ENCODE measurements at regions not wholly inside any gene's neighbourhood (a gene's known extent, or its start where the extent isn't known, plus 50 kb on each side); places are given as distances from the start of the nearest gene placed in this dataset.

GRCh38 chr5:39846144-39846543, 421.4 kb upstream of the DAB2 start:
- Histone ChIP-seq H3K36me3 (ENCODE audit: control insufficient read depth in 4 of 4, insufficient read depth in 4 of 4, low read length in 3 of 4) (no peaks in the 10 kb centered on the region), H3K9me3 (ENCODE audit: control extremely low read depth in 1 of 5, control insufficient read depth in 4 of 5, insufficient read depth in 2 of 5, low read depth in 1 of 5, low read length in 4 of 5) (no peaks in the 10 kb centered on the region), H3K27ac (ENCODE audit: insufficient read depth in 1 of 2, low read depth in 1 of 2, low read length in 2 of 2, poor library complexity in 1 of 2, severe bottlenecking in 2 of 2) (no peak overlapping the region), H3K4me1 (ENCODE audit: control extremely low read depth in 1 of 4, control insufficient read depth in 4 of 4, insufficient read depth in 4 of 4, low read length in 3 of 4) (no peaks in the 10 kb centered on the region), H3K4me3 (ENCODE audit: control insufficient read depth in 1 of 7, extremely low read depth in 1 of 7, insufficient read depth in 4 of 7, low read depth in 2 of 7, low read length in 6 of 7) (no peak overlapping the region), H3K27me3 (replicated peaks in 2 of 5; ENCODE audit: control insufficient read depth in 4 of 5, insufficient read depth in 5 of 5, low read length in 4 of 5) (peaks cover 0 to 2% (median 0%) of the 10 kb centered on the region in 5 experiments)
- ChIA-PET POLR2A (no interaction called here), CTCF (no interaction called here)
- no peak for DNase-seq

- POLR2A ChIA-PET = no interaction called here
- Histone ChIP-seq H3K4me3 (ENCODE audit: control insufficient read depth in 1 of 7, extremely low read depth in 1 of 7, insufficient read depth in 4 of 7, low read depth in 2 of 7, low read length in 6 of 7) (no peak overlapping the region), H3K27ac (ENCODE audit: insufficient read depth in 1 of 2, low read depth in 1 of 2, low read length in 2 of 2, poor library complexity in 1 of 2, severe bottlenecking in 2 of 2) (no peak overlapping the region), H3K4me1 (ENCODE audit: control extremely low read depth in 1 of 4, control insufficient read depth in 4 of 4, insufficient read depth in 4 of 4, low read length in 3 of 4) (no peaks in the 10 kb centered on the region), H3K36me3 (ENCODE audit: control insufficient read depth in 4 of 4, insufficient read depth in 4 of 4, low read length in 3 of 4) (no peaks in the 10 kb centered on the region), H3K27me3 (replicated peaks in 2 of 5; ENCODE audit: control insufficient read depth in 4 of 5, insufficient read depth in 5 of 5, low read length in 4 of 5) (peaks cover 0 to 2% (median 0%) of the 10 kb centered on the region in 5 experiments), H3K9me3 (ENCODE audit: control extremely low read depth in 1 of 5, control insufficient read depth in 4 of 5, insufficient read depth in 2 of 5, low read depth in 1 of 5, low read length in 4 of 5) (peaks cover 0 to 6% (median 3%) of the 10 kb centered on the region in 5 experiments)
- no peak for DNase-seq
- no CpG with 5 or more reads among the region's 1 CpG for WGBS (ENCODE audit: insufficient coverage)
- CTCF ChIA-PET = no interaction called here
Measured at GRCh38 chr5:39843767-39844166, 419.0 kb upstream of the DAB2 start.

GRCh38 chr5:39835371-39835770, 410.6 kb upstream of the DAB2 start:
- no peaks in the 10 kb centered on the region for H3K4me1 ChIP-seq (ENCODE audit: control extremely low read depth in 1 of 4, control insufficient read depth in 4 of 4, insufficient read depth in 4 of 4, low read length in 3 of 4)

DNA sequence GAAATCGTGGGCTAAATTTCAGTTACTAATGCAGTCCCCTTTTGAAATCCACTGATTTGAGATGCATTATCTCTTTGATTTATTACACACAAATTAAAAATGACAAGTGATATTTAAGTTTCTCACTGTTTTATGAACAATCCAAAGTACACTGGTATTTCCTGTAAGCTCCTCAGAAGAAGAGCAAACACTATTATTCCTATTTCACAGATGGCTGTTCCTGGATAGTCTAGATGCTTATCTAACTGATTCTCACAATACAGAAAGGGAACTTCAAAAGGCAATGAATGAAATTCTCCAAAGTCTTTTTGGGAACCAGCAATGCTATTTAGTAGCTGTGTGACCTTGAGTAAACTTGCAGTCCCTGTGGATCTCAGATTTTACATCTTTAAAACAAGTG, 404.7 kb upstream of the DAB2 start:
- no peaks in the 10 kb centered on the region for H3K4me1 ChIP-seq (ENCODE audit: control extremely low read depth in 1 of 4, control insufficient read depth in 4 of 4, insufficient read depth in 4 of 4, low read length in 3 of 4)
- WGBS (ENCODE audit: insufficient coverage) = no CpG with 5 or more reads among the region's 1 CpG
- H3K27me3 ChIP-seq (replicated peaks in 2 of 5; ENCODE audit: control insufficient read depth in 4 of 5, insufficient read depth in 5 of 5, low read length in 4 of 5) = no peaks in the 10 kb centered on the region
- CTCF ChIA-PET = no interaction called here
- H3K36me3 ChIP-seq (ENCODE audit: control insufficient read depth in 4 of 4, insufficient read depth in 4 of 4, low read length in 3 of 4) = no peaks in the 10 kb centered on the region
- POLR2A ChIA-PET = interaction anchor here (0.9 kb wide), 1 partner anchor 48 kb away, joined by 3 read pairs; no protein-coding TSS in a partner anchor
- no peak for DNase-seq
- H3K27ac ChIP-seq (ENCODE audit: insufficient read depth in 1 of 2, low read depth in 1 of 2, low read length in 2 of 2, poor library complexity in 1 of 2, severe bottlenecking in 2 of 2) = no peak overlapping the region
- H3K4me3 ChIP-seq (ENCODE audit: control insufficient read depth in 1 of 7, extremely low read depth in 1 of 7, insufficient read depth in 4 of 7, low read depth in 2 of 7, low read length in 6 of 7) = no peak overlapping the region
- H3K9me3 ChIP-seq (ENCODE audit: control extremely low read depth in 1 of 5, control insufficient read depth in 4 of 5, insufficient read depth in 2 of 5, low read depth in 1 of 5, low read length in 4 of 5) = no peaks in the 10 kb centered on the region

More at GRCh38 chr5:39835371-39835770, 410.6 kb upstream of the DAB2 start:
- Histone ChIP-seq H3K36me3 (ENCODE audit: control insufficient read depth in 4 of 4, insufficient read depth in 4 of 4, low read length in 3 of 4) (no peaks in the 10 kb centered on the region), H3K4me3 (ENCODE audit: control insufficient read depth in 1 of 7, extremely low read depth in 1 of 7, insufficient read depth in 4 of 7, low read depth in 2 of 7, low read length in 6 of 7) (no peak overlapping the region), H3K9me3 (ENCODE audit: control extremely low read depth in 1 of 5, control insufficient read depth in 4 of 5, insufficient read depth in 2 of 5, low read depth in 1 of 5, low read length in 4 of 5) (peaks cover 0 to 7% (median 3%) of the 10 kb centered on the region in 5 experiments), H3K27me3 (replicated peaks in 2 of 5; ENCODE audit: control insufficient read depth in 4 of 5, insufficient read depth in 5 of 5, low read length in 4 of 5) (no peaks in the 10 kb centered on the region), H3K27ac (ENCODE audit: insufficient read depth in 1 of 2, low read depth in 1 of 2, low read length in 2 of 2, poor library complexity in 1 of 2, severe bottlenecking in 2 of 2) (no peak overlapping the region)
- ChIA-PET POLR2A (no interaction called here), CTCF (no interaction called here)
- 83% methylated on average over 1 of the region's 3 CpGs for WGBS (ENCODE audit: insufficient coverage)
- DNase-seq = no peak

DNA sequence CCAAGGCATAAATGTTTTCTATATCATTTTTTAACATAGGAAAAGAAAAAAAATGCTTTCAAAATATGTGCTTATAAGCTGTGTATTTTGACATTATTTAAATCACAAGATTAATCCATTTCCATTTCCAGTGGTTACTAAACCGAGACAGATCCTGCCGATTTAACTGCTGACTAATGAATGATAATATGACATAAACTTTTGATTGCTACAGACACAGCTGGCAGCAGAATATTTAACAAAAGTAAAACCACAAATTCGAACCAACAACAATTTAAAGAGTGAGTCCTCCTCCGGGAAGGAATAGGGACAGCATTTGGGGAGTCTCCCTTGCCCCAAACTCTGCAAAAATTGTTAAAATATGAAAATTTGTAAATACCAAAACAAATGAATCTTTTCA, 401.3 kb upstream of the DAB2 start:
- H3K4me3 ChIP-seq (ENCODE audit: control insufficient read depth in 1 of 7, extremely low read depth in 1 of 7, insufficient read depth in 4 of 7, low read depth in 2 of 7, low read length in 6 of 7) = no peak overlapping the region
- WGBS (ENCODE audit: insufficient coverage) = no CpG with 5 or more reads among the region's 4 CpGs
- no peaks in the 10 kb centered on the region for H3K4me1 ChIP-seq (ENCODE audit: control extremely low read depth in 1 of 4, control insufficient read depth in 4 of 4, insufficient read depth in 4 of 4, low read length in 3 of 4)
- H3K27me3 ChIP-seq (replicated peaks in 2 of 5; ENCODE audit: control insufficient read depth in 4 of 5, insufficient read depth in 5 of 5, low read length in 4 of 5) = no peaks in the 10 kb centered on the region
- H3K9me3 ChIP-seq (ENCODE audit: control extremely low read depth in 1 of 5, control insufficient read depth in 4 of 5, insufficient read depth in 2 of 5, low read depth in 1 of 5, low read length in 4 of 5) = no peaks in the 10 kb centered on the region
- CTCF ChIA-PET = no interaction called here
- POLR2A ChIA-PET = no interaction called here
- H3K27ac ChIP-seq (ENCODE audit: insufficient read depth in 1 of 2, low read depth in 1 of 2, low read length in 2 of 2, poor library complexity in 1 of 2, severe bottlenecking in 2 of 2) = no peak overlapping the region
- no peak for DNase-seq
- no peaks in the 10 kb centered on the region for H3K36me3 ChIP-seq (ENCODE audit: control insufficient read depth in 4 of 4, insufficient read depth in 4 of 4, low read length in 3 of 4)

DNA sequence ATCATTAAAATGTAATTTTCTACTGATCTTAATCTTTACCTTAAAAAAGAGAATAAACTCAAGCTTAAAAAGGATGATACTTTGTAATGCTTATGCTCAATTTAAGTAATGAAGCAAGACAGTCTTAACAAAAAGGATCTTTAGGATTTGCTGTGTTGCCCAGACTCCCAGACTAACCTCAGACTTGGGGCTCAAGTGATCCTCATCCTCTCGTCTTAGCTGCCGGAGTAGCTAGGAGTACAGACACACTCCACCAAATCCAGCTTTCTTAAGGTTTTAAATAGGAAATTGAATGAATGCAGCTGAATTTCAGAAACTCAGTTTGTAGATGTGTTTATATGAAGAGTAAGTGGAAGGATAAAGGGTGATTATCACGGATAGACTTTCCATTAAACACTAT, 400.5 kb upstream of the DAB2 start:
- Histone ChIP-seq H3K9me3 (ENCODE audit: control extremely low read depth in 1 of 5, control insufficient read depth in 4 of 5, insufficient read depth in 2 of 5, low read depth in 1 of 5, low read length in 4 of 5) (no peaks in the 10 kb centered on the region), H3K4me3 (ENCODE audit: control insufficient read depth in 1 of 7, extremely low read depth in 1 of 7, insufficient read depth in 4 of 7, low read depth in 2 of 7, low read length in 6 of 7) (no peak overlapping the region), H3K27ac (ENCODE audit: insufficient read depth in 1 of 2, low read depth in 1 of 2, low read length in 2 of 2, poor library complexity in 1 of 2, severe bottlenecking in 2 of 2) (no peak overlapping the region), H3K4me1 (ENCODE audit: control extremely low read depth in 1 of 4, control insufficient read depth in 4 of 4, insufficient read depth in 4 of 4, low read length in 3 of 4) (no peaks in the 10 kb centered on the region), H3K36me3 (ENCODE audit: control insufficient read depth in 4 of 4, insufficient read depth in 4 of 4, low read length in 3 of 4) (no peaks in the 10 kb centered on the region), H3K27me3 (replicated peaks in 2 of 5; ENCODE audit: control insufficient read depth in 4 of 5, insufficient read depth in 5 of 5, low read length in 4 of 5) (no peaks in the 10 kb centered on the region)
- no peak for DNase-seq
- CTCF ChIA-PET = no interaction called here
- WGBS (ENCODE audit: insufficient coverage) = no CpG with 5 or more reads among the region's 3 CpGs
- POLR2A ChIA-PET = no interaction called here

DNA sequence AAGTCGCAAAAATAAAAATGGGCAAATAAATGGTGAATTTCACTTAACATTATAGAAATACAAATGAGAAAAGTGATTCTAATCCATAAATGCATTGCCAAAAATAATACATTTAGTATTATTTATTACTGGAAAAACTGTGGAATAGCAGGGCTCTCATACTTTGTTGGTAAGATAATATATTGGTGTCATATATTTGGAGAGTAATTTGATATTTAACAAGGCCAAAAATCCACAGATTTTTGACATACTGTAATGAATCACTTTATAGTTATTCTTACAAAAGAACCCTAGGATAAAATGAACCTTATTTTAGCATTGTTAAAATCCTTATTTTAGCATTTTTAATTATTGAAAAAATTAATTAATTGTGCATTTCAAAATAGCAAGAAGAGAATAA, 397.2 kb upstream of the DAB2 start:
- Histone ChIP-seq H3K4me1 (ENCODE audit: control extremely low read depth in 1 of 4, control insufficient read depth in 4 of 4, insufficient read depth in 4 of 4, low read length in 3 of 4) (no peaks in the 10 kb centered on the region), H3K9me3 (ENCODE audit: control extremely low read depth in 1 of 5, control insufficient read depth in 4 of 5, insufficient read depth in 2 of 5, low read depth in 1 of 5, low read length in 4 of 5) (no peaks in the 10 kb centered on the region), H3K4me3 (ENCODE audit: control insufficient read depth in 1 of 7, extremely low read depth in 1 of 7, insufficient read depth in 4 of 7, low read depth in 2 of 7, low read length in 6 of 7) (no peak overlapping the region), H3K27me3 (replicated peaks in 2 of 5; ENCODE audit: control insufficient read depth in 4 of 5, insufficient read depth in 5 of 5, low read length in 4 of 5) (no peaks in the 10 kb centered on the region), H3K27ac (ENCODE audit: insufficient read depth in 1 of 2, low read depth in 1 of 2, low read length in 2 of 2, poor library complexity in 1 of 2, severe bottlenecking in 2 of 2) (no peak overlapping the region), H3K36me3 (ENCODE audit: control insufficient read depth in 4 of 4, insufficient read depth in 4 of 4, low read length in 3 of 4) (no peaks in the 10 kb centered on the region)
- WGBS (ENCODE audit: insufficient coverage) = no CpG with 5 or more reads among the region's 1 CpG
- ChIA-PET POLR2A (no interaction called here), CTCF (no interaction called here)
- no peak for DNase-seq

Data from common myeloid progenitor, CD34-positive (primary cell).